GM12878 (cell line): ENCODE measurements at regions not wholly inside any gene's neighbourhood (a gene's known extent, or its start where the extent isn't known, plus 50 kb on each side); places are given as distances from the start of the nearest gene placed in this dataset.
A peak's percentile ranks its signal among the peaks of the same experiment; 100 is the strongest.

Experiments used
- BCL3 ChIP-seq: IDR thresholded peaks from 2 replicates; pipeline ENCODE4 v1.6.1; 2011; ENCODE audit warnings: borderline replicate concordance, low read depth, mild to moderate bottlenecking, moderate library complexity, low read length; ENCODE audit not compliant: insufficient read depth, poor library complexity, severe bottlenecking
- CREB1 ChIP-seq: IDR thresholded peaks from 2 replicates; pipeline ENCODE4 v1.6.1; 2012; ENCODE audit warnings: low read depth, mild to moderate bottlenecking, inconsistent platforms
- DPF2 ChIP-seq: fragments of 450-650 bp; IDR thresholded peaks from 2 replicates; pipeline ENCODE4 v1.6.1; 2017; ENCODE audit warnings: mild to moderate bottlenecking
- ESRRA ChIP-seq: IDR thresholded peaks from 2 replicates; pipeline ENCODE4 v1.6.1; 2012; ENCODE audit warnings: mild to moderate bottlenecking, low read length, improper control_type of control experiment
- ETV6 ChIP-seq, 2 experiments: fragments of 450-650 bp in 1 of 2; IDR thresholded peaks in 1 of 2; conservative IDR thresholded peaks in 1 of 2; 2 replicates each; pipeline ENCODE4 v1.6.1; 2014; ENCODE audit warnings: antibody characterized with exemption in 1 of 2, borderline replicate concordance in 1 of 2, low read depth in 1 of 2, mild to moderate bottlenecking in 1 of 2, moderate library complexity in 1 of 2
- HDGF ChIP-seq: fragments of 450-650 bp; IDR thresholded peaks from 2 replicates; pipeline ENCODE4 v1.6.1; 2016; ENCODE audit warnings: antibody characterized with exemption
- HSF1 ChIP-seq: fragments of 150-350 bp; IDR thresholded peaks from 2 replicates; pipeline ENCODE4 v1.6.1; 2014; ENCODE audit warnings: mild to moderate bottlenecking, low read depth, low read length
- IKZF2 ChIP-seq, 2 experiments: fragments of 450-650 bp; IDR thresholded peaks; 2 replicates each; pipeline ENCODE4 v1.6.1; 2017; ENCODE audit warnings: mild to moderate bottlenecking in 2 of 2, moderate library complexity in 2 of 2
- LARP7 ChIP-seq: fragments of 450-650 bp; IDR thresholded peaks from 2 replicates; pipeline ENCODE4 v1.6.1; 2017; ENCODE audit warnings: mild to moderate bottlenecking
- MEF2A ChIP-seq: IDR thresholded peaks from 2 replicates; pipeline ENCODE4 v1.6.1; 2011; ENCODE audit warnings: low read depth, mild to moderate bottlenecking, low read length, moderate library complexity; ENCODE audit not compliant: insufficient read depth
- MEF2B ChIP-seq: fragments of 450-650 bp; IDR thresholded peaks from 2 replicates; pipeline ENCODE4 v1.6.1; 2018; ENCODE audit warnings: mild to moderate bottlenecking, moderate library complexity; ENCODE audit not compliant: partially characterized antibody, poor library complexity, severe bottlenecking
- MYB ChIP-seq: fragments of 150-350 bp; IDR thresholded peaks from 2 replicates; pipeline ENCODE4 v1.6.1; 2014; ENCODE audit warnings: mild to moderate bottlenecking, low read depth, low read length, borderline replicate concordance
- PAX5 ChIP-seq: IDR thresholded peaks from 2 replicates; pipeline ENCODE4 v1.6.1; 2011; ENCODE audit warnings: low read depth, low read length, borderline replicate concordance
- POLR2AphosphoS5 ChIP-seq: IDR thresholded peaks from 2 replicates; pipeline ENCODE4 v1.6.1; 2011; ENCODE audit warnings: mild to moderate bottlenecking, low read length, inconsistent platforms
- RCOR1 ChIP-seq: conservative IDR thresholded peaks from 2 replicates; pipeline ENCODE4 v1.6.1; 2012; ENCODE audit warnings: low read depth, low read length, improper control_type of control experiment
- RELB ChIP-seq: fragments of 450-650 bp; IDR thresholded peaks from 2 replicates; pipeline ENCODE4 v1.6.1; 2017; ENCODE audit warnings: low read depth, mild to moderate bottlenecking, moderate library complexity
- SPI1 ChIP-seq: IDR thresholded peaks from 2 replicates; pipeline ENCODE4 v1.6.1; 2011; ENCODE audit warnings: low read depth, mild to moderate bottlenecking, low read length, moderate library complexity, borderline replicate concordance; ENCODE audit not compliant: insufficient read depth
- SREBF2 ChIP-seq: IDR thresholded peaks from 2 replicates; pipeline ENCODE4 v1.6.1; 2012; ENCODE audit warnings: mild to moderate bottlenecking, low read length
- YBX1 ChIP-seq: fragments of 450-650 bp; IDR thresholded peaks from 2 replicates; pipeline ENCODE4 v1.6.1; 2016; ENCODE audit warnings: antibody characterized with exemption
- ZBED1 ChIP-seq: IDR thresholded peaks from 2 replicates; pipeline ENCODE4 v1.6.1; 2016; ENCODE audit warnings: borderline replicate concordance
- TF ChIP-seq, protein P1 (sequence below): fragments of 450-650 bp; IDR thresholded peaks from 2 replicates; pipeline ENCODE4 v1.6.1; 2016; ENCODE audit warnings: mild to moderate bottlenecking, moderate library complexity, borderline replicate concordance

GRCh38 chr17:45584092-45585036 lies 93.8 kb upstream of the PLEKHM1 start (continued):
- TF ChIP-seq MEF2A (0 out of 2 replicates have a peak, but pooled peaks have one; percentile 53), CREB1 (peak; percentile 67), HDGF (peak; percentile 82; the same call in 1 of the 2 replicates), RELB (peak; percentile 37), HSF1 (no peak; the same call in 1 of the 2 replicates), SPI1 (no peak), ESRRA (no peak), PAX5 (peak; percentile 58; the same call in 1 of the 2 replicates), BCL3 (peak; percentile 29), LARP7 (peak; percentile 98), SREBF2 (no peak), ETV6 (conservative IDR thresholded peaks at IDR 0.05 in 1 of 2, IDR thresholded peaks at IDR 0.05 in 1 of 2; ENCODE audit: borderline replicate concordance in 1 of 2, low read depth in 1 of 2) (0 out of 4 replicates have a peak, but pooled peaks of 1 of the 2 experiments have one; percentile 31), IKZF2 (IDR thresholded peaks at IDR 0.05) (peak; percentile 38 to 50; a peak in 3 of 4 replicates), MEF2B (peak; percentile 16), DPF2 (peak; percentile 85), ZBED1 (0 out of 2 replicates have a peak, but pooled peaks have one; percentile 10), YBX1 (no peak), MYB (no peak), POLR2AphosphoS5 (peak; percentile 59), RCOR1 (no peak)
- TF ChIP-seq, protein P1, sequence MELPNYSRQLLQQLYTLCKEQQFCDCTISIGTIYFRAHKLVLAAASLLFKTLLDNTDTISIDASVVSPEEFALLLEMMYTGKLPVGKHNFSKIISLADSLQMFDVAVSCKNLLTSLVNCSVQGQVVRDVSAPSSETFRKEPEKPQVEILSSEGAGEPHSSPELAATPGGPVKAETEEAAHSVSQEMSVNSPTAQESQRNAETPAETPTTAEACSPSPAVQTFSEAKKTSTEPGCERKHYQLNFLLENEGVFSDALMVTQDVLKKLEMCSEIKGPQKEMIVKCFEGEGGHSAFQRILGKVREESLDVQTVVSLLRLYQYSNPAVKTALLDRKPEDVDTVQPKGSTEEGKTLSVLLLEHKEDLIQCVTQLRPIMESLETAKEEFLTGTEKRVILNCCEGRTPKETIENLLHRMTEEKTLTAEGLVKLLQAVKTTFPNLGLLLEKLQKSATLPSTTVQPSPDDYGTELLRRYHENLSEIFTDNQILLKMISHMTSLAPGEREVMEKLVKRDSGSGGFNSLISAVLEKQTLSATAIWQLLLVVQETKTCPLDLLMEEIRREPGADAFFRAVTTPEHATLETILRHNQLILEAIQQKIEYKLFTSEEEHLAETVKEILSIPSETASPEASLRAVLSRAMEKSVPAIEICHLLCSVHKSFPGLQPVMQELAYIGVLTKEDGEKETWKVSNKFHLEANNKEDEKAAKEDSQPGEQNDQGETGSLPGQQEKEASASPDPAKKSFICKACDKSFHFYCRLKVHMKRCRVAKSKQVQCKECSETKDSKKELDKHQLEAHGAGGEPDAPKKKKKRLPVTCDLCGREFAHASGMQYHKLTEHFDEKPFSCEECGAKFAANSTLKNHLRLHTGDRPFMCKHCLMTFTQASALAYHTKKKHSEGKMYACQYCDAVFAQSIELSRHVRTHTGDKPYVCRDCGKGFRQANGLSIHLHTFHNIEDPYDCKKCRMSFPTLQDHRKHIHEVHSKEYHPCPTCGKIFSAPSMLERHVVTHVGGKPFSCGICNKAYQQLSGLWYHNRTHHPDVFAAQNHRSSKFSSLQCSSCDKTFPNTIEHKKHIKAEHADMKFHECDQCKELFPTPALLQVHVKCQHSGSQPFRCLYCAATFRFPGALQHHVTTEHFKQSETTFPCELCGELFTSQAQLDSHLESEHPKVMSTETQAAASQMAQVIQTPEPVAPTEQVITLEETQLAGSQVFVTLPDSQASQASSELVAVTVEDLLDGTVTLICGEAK: peak; percentile 52; the same call in 1 of the 2 replicates
